DOHH2 (cell line): ENCODE measurements at regions not wholly inside any gene's neighbourhood (a gene's known extent, or its start where the extent isn't known, plus 50 kb on each side); places are given as distances from the start of the nearest gene placed in this dataset.

Experiments
- H3F3A ChIP-seq: fragments of 200-600 bp; sonication (generic), shearing (Covaris generic); 2 replicates; pipeline ENCODE4 v1.6.0; 2016; ENCODE audit warnings: antibody characterized with exemption, mild to moderate bottlenecking; ENCODE audit not compliant: control insufficient read depth, insufficient read depth
- H3K27ac ChIP-seq: fragments of 200-600 bp; sonication (generic); 2 replicates; pipeline ENCODE4 v1.5.1; 2014; ENCODE audit warnings: low read depth, mild to moderate bottlenecking, low read length, moderate library complexity
- H3K27me3 ChIP-seq: fragments of 200-600 bp; sonication (generic); 2 replicates; pipeline ENCODE4 v1.6.1; 2014; ENCODE audit warnings: mild to moderate bottlenecking, low read length, mixed read lengths; ENCODE audit not compliant: control insufficient read depth
- H3K36me3 ChIP-seq: fragments of 200-600 bp; sonication (generic); 2 replicates; pipeline ENCODE4 v1.6.1; 2014; ENCODE audit warnings: mild to moderate bottlenecking, low read length, moderate library complexity, mixed read lengths; ENCODE audit not compliant: control insufficient read depth
- H3K4me1 ChIP-seq: fragments of 200-600 bp; sonication (generic); 2 replicates; pipeline ENCODE4 v1.6.1; 2014; ENCODE audit warnings: mild to moderate bottlenecking, low read length, mixed read lengths; ENCODE audit not compliant: control insufficient read depth
- H3K4me2 ChIP-seq: fragments of 200-600 bp; sonication (generic); 2 replicates; pipeline ENCODE4 v1.6.0; 2014; ENCODE audit warnings: mild to moderate bottlenecking, low read length, moderate library complexity
- H3K4me3 ChIP-seq: fragments of 200-600 bp; sonication (generic); 2 replicates; pipeline ENCODE4 v1.5.1; 2014; ENCODE audit warnings: mild to moderate bottlenecking, low read length, mixed read lengths
- H3K79me2 ChIP-seq: fragments of 200-600 bp; sonication (generic); 2 replicates; pipeline ENCODE4 v1.6.1; 2014; ENCODE audit warnings: mild to moderate bottlenecking, low read length, mixed read lengths; ENCODE audit not compliant: control insufficient read depth
- H3K9me2 ChIP-seq: fragments of 200-600 bp; sonication (generic); replicated peaks from 2 replicates; pipeline ENCODE4 v1.6.1; 2014; ENCODE audit warnings: mild to moderate bottlenecking, low read length, mixed read lengths; ENCODE audit not compliant: control insufficient read depth
- H3K9me3 ChIP-seq: fragments of 200-600 bp; sonication (generic); 2 replicates; pipeline ENCODE4 v1.6.1; 2014; ENCODE audit warnings: antibody characterized with exemption, low read length, mixed read lengths; ENCODE audit not compliant: control insufficient read depth, insufficient read depth
- H4K20me1 ChIP-seq: fragments of 200-600 bp; sonication (generic); 2 replicates; pipeline ENCODE4 v1.6.0; 2014; ENCODE audit warnings: low read depth, mild to moderate bottlenecking, antibody characterized with exemption, low read length, moderate library complexity; ENCODE audit not compliant: control insufficient read depth, insufficient read depth
- CTCF ChIP-seq: fragments of 200-600 bp; sonication (generic); IDR thresholded peaks from one replicate; pipeline ENCODE4 v1.5.1; 2014; ENCODE audit warnings: antibody characterized with exemption, mild to moderate bottlenecking, low read depth, low read length; ENCODE audit not compliant: poor library complexity, severe bottlenecking
- EZH2phosphoT487 ChIP-seq: fragments of 200-600 bp; sonication (generic); IDR thresholded peaks from 2 replicates; pipeline ENCODE4 v1.6.1; 2017; ENCODE audit warnings: borderline replicate concordance, mild to moderate bottlenecking, antibody characterized with exemption, low read length, moderate library complexity, mixed read lengths

GRCh38 chr1:182297335-182297734 is 94.3 kb downstream of the GLUL start:
- H3K36me3 ChIP-seq, result no peaks in the 10 kb centered on the region
- H3K9me2 ChIP-seq, result no peaks in the 10 kb centered on the region
- no peaks in the 10 kb centered on the region for H3K79me2 ChIP-seq
- no peak overlapping the region for H3K4me3 ChIP-seq
- TF ChIP-seq CTCF (no peak), EZH2phosphoT487 (no peak)
- no peaks in the 10 kb centered on the region for H3F3A ChIP-seq
- H3K4me1 ChIP-seq, result no peaks in the 10 kb centered on the region
- no peak overlapping the region for H3K27ac ChIP-seq
- H3K27me3 ChIP-seq, result no peaks in the 10 kb centered on the region; the same call in 1 of the 2 replicates
- H4K20me1 ChIP-seq, result no peaks in the 10 kb centered on the region
- no peak overlapping the region for H3K4me2 ChIP-seq
- no peaks in the 10 kb centered on the region for H3K9me3 ChIP-seq

DNA sequence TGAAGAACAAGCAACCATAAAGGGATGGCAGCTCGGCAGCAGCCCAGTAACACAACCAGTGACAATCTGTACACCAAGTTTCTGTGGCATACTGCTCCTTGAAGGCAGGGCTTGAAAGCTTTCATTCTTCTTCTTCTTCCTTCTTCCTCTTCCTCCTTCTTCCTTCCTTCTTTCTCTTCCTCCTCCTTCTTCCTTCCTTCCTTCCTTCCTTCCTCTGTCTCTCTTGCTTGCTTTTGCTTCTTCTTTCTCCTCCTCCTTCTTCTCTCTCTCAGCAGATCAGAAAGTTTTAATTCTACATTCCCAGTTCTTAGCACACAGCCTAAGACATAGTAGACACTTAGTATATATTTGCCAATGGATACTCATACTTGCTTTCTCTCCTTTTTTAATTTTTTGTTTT is 95.9 kb downstream of the GLUL start:
- no peaks in the 10 kb centered on the region for H3K4me1 ChIP-seq
- no peak overlapping the region for H3K27ac ChIP-seq

DNA sequence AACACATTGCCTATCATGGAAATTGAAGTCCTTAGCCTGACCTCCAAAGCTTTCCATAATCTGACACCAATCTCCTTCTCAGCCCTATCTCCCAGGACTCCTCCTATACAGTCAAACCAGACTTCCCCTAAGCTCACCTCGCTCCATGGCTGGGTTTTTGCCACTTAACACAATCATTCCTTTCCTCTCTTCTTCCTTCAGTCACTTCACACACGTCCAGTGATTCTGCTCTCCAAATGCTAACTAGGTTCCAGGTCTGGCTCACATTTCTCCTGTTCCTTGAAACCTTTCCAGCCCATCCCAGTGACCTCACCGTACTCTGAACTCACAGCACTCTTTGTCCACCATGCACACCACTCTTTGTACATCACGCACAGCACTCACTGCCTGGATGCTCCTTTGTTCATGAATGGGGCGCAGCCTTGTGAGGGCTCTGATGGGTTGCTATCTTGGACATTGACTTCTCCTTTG is 98.4 kb downstream of the GLUL start:
- Histone ChIP-seq H3K4me1 (no peaks in the 10 kb centered on the region), H3K9me2 (no peaks in the 10 kb centered on the region), H3K4me2 (no peak overlapping the region), H3K79me2 (no peaks in the 10 kb centered on the region), H3K27ac (no peak overlapping the region), H3K27me3 (no peaks in the 10 kb centered on the region; the same call in 1 of the 2 replicates), H3K9me3 (no peaks in the 10 kb centered on the region), H3K4me3 (no peak overlapping the region), H4K20me1 (no peaks in the 10 kb centered on the region), H3K36me3 (no peaks in the 10 kb centered on the region), H3F3A (no peaks in the 10 kb centered on the region)
- TF ChIP-seq CTCF (no peak), EZH2phosphoT487 (no peak)

More for the DNA sequence above, 95.9 kb downstream of the GLUL start:
- no peaks in the 10 kb centered on the region for H3K9me2 ChIP-seq
- no peaks in the 10 kb centered on the region for H3K9me3 ChIP-seq
- H3K27me3 ChIP-seq, result no peaks in the 10 kb centered on the region; the same call in 1 of the 2 replicates
- no peaks in the 10 kb centered on the region for H3K36me3 ChIP-seq
- H4K20me1 ChIP-seq, result no peaks in the 10 kb centered on the region
- H3K4me2 ChIP-seq, result no peak overlapping the region
- H3K4me3 ChIP-seq, result no peak overlapping the region
- no peaks in the 10 kb centered on the region for H3K79me2 ChIP-seq
- TF ChIP-seq EZH2phosphoT487 (no peak), CTCF (no peak)
- no peaks in the 10 kb centered on the region for H3F3A ChIP-seq
